ENCODE measurements at regions not wholly inside any gene's neighbourhood (a gene's known extent, or its start where the extent isn't known, plus 50 kb on each side); places are given as distances from the start of the nearest gene placed in this dataset.

- H3K9me3 ChIP-seq (ENCODE audit: low read length), result no peaks in the 10 kb centered on the region
- no peaks in the 10 kb centered on the region for H3K27me3 ChIP-seq (ENCODE audit: insufficient read depth, low read length)
- peaks cover 57% of the 10 kb centered on the region for H3K4me1 ChIP-seq (ENCODE audit: insufficient read depth, low read length)
- no peak overlapping the region for H3K4me3 ChIP-seq (ENCODE audit: low read length)
- H3K36me3 ChIP-seq (ENCODE audit: insufficient read depth, low read length), result no peaks in the 10 kb centered on the region
- H2AFZ ChIP-seq (ENCODE audit: low read depth, low read length), result peak overlapping the region; percentile 69
Measured at GRCh38 chr11:121241343-121242211, 51.0 kb upstream of the SC5D start.
